GM13976 (cell line): ENCODE measurements at regions not wholly inside any gene's neighbourhood (a gene's known extent, or its start where the extent isn't known, plus 50 kb on each side); places are given as distances from the start of the nearest gene placed in this dataset.

Source experiments
- DNase-seq: peaks from one replicate; pipeline ENCODE4 v3.0.0; 2012; ENCODE audit warnings: low spot score
- in situ Hi-C: fragments of 300-500 bp; cut with MboI; formaldehyde crosslinking; loops from one replicate; pipeline ENCODE4 v1.12.0; 2022; ENCODE audit warnings: low sequenced_read_pairs, mixed read lengths, inconsistent platforms; ENCODE audit not compliant: unreplicated experiment
- TF ChIP-seq, protein P1 (sequence below): IDR thresholded peaks from 2 replicates; pipeline ENCODE4 v1.5.1; 2012; ENCODE audit warnings: borderline replicate concordance, mild to moderate bottlenecking; ENCODE audit not compliant: insufficient read depth; ENCODE audit errors: extremely low read depth, missing control alignments, control extremely low read depth

DNA sequence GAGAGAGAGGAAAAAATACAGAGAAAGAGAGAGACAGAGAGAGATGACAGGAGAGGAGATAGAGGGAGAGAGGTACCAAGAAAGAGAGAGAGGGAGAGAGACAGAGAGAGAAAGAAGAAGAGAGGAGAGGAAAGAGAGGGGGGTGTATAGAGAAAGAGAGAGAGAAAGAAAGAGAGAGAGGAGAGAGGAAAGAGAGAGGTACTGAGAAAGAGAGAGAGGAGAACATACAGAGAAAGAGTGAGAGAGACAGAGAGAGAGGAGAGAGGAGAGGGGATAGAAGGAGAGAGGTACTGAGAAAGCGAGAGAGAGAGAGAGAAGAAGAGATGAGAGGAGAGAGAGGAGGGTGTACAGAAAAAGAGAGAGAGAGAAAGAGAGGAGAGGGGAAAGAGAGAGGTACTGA lies 269.4 kb downstream of the CRLF2 start:
- DNase-seq = no peak
- in situ Hi-C loops = no loop called here

GRCh38 chrX:940691-941090 lies 271.8 kb downstream of the CRLF2 start:
- in situ Hi-C loops = no loop called here
- no peak for DNase-seq
- TF ChIP-seq, protein P1, sequence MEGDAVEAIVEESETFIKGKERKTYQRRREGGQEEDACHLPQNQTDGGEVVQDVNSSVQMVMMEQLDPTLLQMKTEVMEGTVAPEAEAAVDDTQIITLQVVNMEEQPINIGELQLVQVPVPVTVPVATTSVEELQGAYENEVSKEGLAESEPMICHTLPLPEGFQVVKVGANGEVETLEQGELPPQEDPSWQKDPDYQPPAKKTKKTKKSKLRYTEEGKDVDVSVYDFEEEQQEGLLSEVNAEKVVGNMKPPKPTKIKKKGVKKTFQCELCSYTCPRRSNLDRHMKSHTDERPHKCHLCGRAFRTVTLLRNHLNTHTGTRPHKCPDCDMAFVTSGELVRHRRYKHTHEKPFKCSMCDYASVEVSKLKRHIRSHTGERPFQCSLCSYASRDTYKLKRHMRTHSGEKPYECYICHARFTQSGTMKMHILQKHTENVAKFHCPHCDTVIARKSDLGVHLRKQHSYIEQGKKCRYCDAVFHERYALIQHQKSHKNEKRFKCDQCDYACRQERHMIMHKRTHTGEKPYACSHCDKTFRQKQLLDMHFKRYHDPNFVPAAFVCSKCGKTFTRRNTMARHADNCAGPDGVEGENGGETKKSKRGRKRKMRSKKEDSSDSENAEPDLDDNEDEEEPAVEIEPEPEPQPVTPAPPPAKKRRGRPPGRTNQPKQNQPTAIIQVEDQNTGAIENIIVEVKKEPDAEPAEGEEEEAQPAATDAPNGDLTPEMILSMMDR = no peak

More for the DNA sequence above, 269.4 kb downstream of the CRLF2 start:
- TF ChIP-seq, protein P1 = no peak

DNA sequence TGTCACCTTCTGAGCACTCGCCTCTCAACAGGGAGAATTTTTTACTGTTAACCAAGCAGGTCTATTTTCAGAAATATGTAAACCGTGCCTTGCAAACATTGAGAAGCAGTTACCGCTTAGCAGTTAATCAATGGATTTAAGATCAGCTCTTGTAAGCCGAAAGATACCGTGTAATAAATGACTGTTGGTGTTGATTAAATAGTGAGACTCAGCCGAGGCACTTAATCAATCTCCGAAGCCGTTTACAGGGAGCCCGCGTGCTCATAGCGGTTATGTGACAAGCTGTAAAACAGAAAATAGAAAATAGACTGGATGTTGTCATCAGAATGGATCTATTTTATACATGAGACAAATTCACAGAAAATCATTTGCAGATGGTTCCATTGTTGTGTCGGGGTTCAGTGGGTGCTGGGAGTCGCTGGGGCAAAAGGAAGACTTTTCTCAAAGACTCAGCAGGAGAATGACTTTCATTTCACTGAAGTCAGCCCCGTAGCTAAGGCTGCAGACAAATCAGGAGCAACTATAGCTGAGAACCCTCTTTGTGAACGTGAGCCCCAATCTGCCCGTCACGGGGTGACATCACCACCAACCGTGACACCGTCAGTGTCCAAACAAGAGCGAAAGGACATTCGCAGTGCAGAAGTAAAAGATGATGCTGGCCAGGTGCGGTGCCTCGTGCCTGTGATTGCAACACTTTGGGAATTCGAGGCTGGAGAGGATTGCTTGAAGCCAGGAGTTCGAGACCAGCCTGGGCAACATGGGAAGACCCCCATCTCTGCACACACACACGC lies 275.3 kb downstream of the CRLF2 start:
- DNase-seq = no peak
- in situ Hi-C loops = no loop called here
- TF ChIP-seq, protein P1 = no peak

GRCh38 chrX:933611-934010 lies 278.8 kb downstream of the CRLF2 start:
- in situ Hi-C loops = no loop called here
- no peak for DNase-seq
- TF ChIP-seq, protein P1 = no peak

DNA sequence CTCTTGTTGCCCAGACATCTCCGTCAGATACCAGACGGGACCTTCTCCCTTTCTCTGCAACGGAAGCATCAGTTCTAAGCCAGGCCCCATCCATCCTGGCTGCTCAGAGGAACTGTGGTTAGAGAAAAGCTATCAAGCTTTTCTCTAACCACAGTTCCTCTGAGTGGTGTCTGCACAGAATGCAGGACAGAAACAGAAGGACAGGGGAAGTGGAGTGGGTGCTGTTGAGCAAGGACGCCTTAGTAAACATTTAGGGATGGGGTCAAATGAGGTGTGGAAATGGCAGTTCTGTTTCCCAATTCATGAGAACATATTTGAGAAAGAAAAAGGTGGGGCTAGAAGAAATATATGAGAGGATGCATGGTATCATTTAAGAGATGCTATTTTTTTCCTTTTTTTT lies 283.8 kb downstream of the CRLF2 start:
- in situ Hi-C loops = no loop called here
- no peak for DNase-seq
- TF ChIP-seq, protein P1 = no peak

DNA sequence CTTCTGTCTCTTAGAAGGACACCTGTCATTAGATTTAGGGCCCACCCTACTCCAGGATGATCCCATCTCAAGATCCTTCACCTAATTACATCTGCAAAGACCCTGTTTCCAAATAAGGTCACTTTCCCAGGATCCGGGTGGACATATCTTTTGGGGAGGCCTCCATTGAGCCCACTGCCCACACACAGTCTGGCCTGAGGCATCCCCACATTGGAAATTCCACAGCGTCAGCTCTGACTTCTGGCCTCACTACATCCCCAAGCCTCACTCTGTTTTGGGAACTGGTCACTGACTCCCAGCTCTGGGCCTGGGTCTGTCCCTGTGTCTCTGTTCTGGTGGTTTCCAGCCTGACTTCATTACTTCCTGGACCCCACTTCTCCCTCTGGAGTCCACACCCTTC lies 285.5 kb downstream of the CRLF2 start:
- DNase-seq = no peak
- in situ Hi-C loops = no loop called here
- TF ChIP-seq, protein P1 = no peak
